Fibroblast of peridontal ligament (primary cell): ENCODE measurements at regions not wholly inside any gene's neighbourhood (a gene's known extent, or its start where the extent isn't known, plus 50 kb on each side); places are given as distances from the start of the nearest gene placed in this dataset.
A peak's percentile ranks its signal among the peaks of the same experiment; 100 is the strongest.

ENCODE experiments used
- DNase-seq: peaks from one replicate; pipeline ENCODE4 v3.0.0-alpha.2; 2010; ENCODE audit errors: extremely low read depth

DNA sequence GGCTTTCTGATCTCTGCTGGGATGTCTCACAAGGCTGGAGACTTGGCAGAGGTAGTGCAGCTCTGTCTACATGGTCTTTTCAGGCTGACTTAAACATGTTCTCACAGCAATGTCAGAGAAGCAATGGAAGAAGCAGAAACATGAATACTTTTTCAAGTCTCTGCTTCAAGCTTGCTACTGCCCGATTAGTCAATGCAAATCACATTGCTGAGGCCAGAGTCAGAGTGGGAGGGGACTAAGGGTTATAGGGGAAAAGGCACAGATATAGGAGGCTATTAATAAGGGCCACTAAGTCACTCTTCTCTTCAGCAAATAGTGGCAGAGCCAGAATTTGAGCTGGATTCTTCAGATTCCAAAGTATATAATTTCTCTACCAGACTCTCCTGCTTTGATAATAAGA is 390.5 kb downstream of the TMEM135 start:
- no peak for DNase-seq

DNA sequence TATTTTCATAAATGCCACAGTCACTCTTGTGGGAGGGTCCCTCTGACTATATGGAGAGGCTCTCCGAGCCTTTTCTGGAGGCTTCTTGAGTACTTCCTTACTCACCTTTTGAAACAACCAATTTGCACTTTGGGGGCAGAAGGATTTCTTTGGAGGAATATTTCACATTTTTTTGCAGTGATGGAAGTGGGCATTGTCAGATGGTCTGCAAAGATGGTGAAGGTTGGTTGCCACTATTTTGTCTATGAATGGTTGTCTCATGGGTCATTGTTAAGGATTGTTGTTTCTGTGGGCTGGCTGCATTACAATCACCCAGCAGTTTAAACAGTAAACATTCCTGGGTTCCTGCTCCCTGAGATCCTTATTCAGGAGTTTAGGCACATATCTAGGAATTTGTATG is 388.2 kb downstream of the TMEM135 start:
- DNase-seq: peak; percentile 44

DNA sequence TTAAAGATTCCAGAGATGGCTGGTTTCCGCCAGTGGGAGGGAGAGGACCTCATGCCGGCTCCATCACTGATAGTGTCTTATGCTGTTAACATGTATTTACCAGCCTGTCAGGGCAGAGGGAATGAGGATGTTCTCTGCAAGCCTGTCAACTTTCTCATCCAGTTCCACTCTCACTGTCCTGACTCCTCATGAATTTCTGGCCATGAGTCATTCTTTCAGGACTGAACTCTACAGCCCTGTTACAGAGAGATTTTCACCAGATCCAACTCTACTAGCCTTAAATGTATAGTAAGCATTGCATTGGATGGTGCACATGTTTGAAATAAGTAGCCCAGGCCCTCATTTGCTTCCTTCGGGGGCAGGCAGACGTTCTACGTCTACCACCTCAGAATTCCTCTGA is 387.7 kb downstream of the TMEM135 start:
- no peak for DNase-seq

DNA sequence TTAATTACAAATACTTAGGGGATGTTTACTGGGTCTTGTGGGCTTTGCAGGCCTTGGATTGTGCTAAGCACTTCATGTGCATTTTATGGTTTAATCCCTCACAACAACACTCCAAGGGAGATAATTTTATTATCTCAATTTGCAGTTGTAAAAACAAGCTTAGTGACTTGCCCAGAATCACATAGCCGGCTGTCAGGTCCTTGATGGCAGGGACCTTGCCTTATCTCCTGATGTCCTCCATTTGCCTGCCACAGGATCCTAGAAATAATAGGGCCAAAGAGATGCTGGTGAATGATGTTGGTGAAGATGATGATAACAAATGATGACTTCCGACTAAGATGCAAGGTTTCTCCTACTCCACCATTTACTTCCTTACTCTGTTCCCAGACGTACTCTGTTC is 385.4 kb downstream of the TMEM135 start:
- DNase-seq: no peak

DNA sequence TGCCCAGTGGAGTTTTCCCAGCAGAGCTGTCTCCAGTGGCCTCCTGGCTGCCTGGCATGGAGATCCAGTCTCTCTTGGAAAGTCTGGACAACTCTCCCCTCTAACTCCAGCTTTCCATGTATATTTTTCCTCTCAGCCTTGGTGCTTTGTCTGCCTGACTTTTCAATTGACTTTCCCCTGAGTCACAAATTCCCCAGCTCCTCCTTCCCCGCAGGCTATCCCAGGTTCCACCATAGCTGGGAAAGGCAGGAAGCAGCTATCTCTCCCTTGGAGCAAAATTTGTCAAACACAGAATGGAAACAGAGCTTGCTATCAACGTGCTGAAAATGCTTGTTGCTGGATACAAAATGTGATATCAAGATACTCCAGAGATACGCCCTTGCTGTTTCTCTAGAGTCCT is 384.8 kb downstream of the TMEM135 start:
- DNase-seq: no peak

DNA sequence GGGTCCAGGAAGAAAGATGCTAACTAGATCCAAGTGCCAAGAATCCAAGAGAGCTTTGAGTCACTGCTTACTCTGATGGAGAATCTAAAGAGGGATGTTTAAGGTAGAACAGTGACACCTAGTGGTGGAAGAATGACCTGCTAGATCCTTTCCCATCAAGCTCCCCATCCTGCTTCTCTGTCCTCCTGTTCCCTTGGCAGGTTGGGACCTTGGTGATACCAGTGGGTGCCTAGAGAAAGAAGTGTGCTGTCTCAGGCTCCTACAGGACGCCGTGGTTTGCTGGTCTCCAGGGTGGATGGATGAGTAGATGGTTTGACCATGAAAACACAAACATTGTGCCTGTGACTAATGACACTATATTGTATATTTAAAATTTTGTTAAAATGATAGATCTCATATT is 383.7 kb downstream of the TMEM135 start:
- DNase-seq: peak; percentile 92

DNA sequence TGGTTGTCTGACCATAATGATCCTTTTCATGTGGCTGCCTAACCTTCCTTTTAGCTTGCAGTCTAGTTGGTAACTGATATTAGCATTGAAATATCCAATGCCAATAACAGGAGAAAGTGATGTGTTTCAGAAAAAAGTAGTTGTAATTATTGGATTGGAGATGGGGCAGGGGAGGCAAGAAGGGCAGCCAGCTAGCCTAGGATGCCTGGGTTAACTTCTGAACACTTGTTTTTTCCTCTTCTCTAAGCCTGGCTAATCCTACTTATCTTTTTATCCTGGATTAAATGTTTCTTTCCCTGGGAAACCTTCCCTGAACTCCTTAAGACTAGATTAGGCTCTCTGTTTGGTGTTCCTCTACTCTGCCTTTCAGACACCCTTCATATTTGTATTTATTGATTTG is 380.2 kb downstream of the TMEM135 start:
- DNase-seq: no peak

DNA sequence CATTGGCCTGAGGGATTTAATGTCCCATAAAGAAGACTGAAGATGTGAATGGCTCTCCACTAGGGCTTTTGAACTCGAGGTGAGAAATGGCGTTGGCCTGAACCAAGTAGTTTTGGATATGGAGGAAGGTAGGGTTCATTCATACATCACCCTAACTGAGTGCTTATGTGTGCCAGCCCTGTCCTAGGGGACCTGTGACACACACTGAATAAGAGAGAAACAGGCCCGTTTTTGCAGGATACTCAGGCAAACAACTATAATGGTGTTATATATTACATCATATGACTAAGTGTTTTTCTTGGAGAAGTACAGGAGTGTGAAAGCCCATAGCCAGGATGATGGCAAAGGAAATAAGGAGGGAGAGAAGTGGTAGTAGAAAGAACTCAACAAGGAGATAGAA is 368.1 kb downstream of the TMEM135 start:
- no peak for DNase-seq

DNA sequence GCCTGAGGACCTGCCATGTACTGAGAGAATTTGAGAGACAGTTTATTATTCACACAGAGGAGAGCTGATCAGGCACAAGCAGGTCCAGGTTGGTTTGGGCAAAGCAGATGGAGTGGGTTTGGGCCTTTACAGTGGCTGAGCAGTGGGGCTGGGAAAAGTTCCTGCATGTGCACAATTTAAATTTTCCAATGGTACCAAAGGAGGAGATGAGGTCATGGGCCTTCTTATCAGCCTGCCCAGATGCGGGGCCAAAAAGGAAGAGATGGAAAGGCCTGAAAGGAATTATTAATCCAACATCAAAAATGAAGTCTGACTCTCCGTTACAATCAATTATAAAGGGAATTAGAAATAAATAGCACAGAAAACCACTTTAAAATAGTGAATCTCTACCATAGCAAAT is 367.6 kb downstream of the TMEM135 start:
- no peak for DNase-seq

DNA sequence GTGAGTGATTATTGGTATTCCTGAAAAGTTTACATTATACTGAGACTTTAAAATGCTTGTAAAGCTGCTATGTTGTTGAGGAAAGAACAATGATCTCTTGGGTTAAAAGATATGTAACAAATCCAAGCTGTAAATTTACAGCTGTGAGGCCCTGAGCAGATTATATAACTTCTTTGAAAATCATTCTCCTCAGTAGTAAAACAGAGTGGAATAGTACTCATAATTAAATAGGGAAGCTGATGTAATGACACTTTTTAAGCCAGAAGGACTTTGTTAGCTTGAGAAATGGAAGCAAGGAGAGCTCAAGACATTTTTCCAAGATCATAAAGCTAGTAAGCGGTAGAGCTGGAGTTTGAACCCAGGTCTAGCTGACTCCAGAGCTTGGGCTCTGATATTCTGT is 363.9 kb downstream of the TMEM135 start:
- DNase-seq: no peak

DNA sequence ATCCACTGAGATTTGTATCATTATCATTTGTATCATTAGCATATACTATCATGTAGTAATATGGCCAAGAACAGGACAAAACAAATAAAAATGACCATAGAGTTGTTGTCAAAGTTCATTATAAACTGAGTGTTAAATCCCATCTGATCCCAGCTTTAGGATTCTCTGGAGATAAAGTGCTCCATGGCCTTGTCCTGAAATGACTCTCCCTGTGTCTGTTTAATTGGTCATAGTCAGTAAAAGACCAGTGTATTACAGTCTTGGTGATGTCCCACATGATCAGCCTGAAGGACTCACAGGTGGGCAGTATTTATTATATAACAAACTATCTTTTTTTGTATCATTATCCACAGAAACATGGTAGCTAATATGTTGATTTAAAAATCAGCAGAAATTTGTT is 361.6 kb downstream of the TMEM135 start:
- DNase-seq: no peak

DNA sequence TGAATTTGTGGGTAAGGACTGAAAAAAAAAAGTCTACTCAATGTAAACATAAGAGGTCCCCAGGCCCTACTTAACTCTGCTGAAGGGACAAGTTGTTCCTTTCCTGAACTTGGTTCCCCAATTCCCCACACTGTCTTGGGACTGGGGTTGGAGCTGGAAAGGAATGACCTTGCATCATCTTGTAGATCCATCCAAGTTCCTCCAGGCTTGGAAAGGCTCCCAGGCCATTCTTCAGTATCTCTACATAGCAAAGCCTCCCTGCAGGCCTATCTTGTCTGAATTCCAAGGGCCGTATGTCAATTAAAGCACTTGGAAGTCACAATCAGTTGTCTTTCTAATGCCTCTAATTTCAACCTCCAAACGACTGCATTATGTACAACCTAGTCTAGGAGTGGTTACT is 361.2 kb downstream of the TMEM135 start:
- peak; percentile 28 for DNase-seq

DNA sequence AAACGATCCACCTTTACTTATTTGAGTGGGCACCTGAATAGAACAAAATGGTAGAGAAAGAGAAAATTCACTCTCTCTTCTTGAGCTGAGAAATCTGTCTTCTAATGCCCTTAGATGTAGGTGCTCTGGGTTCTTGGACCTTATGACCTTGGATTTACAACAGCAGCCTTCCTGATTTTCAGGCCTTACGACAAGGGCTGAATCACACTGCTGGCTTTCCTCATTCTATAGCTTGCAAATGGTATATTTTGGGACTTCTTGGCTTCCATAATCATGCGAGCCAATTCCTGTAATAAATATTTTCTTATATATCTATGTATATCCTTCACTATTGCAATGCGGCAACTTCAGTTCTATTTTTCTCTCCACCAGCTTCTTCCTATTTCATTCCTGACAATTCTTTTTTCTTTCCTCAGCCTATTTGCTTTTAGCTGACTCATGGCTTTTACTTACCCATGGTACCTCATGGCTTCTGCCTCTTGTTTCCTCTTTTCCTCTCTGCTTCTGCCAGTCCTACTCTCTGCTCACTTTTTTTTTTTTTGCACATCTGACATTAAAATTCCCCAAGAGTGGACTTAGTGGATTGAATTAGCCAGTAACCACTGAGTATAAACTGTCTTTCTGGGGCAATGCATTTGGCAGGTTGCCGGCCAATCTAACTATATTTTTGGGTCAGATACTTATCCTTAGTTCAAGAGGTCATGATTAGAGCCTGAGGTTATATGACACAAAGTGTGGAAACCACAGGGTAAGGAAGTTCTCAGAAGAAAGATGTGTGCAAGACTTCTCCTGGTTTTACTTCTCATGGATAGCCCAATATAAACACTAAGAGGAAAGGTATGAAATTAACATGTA is 359.5 kb downstream of the TMEM135 start:
- DNase-seq: no peak

DNA sequence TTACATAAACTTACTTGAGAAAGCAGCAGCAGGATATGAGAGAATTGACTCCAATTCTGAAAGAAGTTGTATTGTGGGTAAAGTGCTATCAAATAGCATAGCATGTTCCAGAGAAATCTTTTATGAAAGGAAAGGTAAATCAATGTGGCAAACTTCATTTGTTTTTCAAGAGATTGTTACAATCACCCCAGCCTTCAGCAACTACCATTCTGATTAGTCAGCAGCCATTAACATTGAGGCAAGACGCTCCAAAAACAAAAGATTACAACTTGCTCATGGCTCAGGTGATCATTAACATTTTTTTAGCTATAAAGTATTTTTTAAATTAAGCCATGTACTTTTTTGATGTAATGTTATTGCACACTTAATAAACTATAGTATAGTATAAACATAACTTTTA is 357.2 kb downstream of the TMEM135 start:
- DNase-seq: no peak

DNA sequence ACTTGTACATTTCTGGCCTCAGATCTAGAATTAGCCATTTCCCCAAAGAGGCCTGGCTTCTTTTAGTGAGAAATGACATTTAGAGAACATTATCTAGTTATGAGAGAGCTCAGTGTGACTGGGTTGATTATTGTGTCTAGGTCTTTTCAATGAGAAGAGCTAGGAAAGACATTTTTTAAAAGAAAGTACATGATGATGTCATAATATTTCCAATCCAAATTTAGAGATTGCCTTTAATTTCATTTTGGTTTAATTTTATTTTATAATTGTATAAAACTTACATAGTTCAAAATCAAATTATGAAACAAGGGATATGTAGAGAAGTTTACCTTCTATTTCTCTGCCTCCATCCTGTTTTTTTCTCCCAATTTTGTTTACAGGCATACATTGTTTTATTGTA is 354.9 kb downstream of the TMEM135 start:
- no peak for DNase-seq

DNA sequence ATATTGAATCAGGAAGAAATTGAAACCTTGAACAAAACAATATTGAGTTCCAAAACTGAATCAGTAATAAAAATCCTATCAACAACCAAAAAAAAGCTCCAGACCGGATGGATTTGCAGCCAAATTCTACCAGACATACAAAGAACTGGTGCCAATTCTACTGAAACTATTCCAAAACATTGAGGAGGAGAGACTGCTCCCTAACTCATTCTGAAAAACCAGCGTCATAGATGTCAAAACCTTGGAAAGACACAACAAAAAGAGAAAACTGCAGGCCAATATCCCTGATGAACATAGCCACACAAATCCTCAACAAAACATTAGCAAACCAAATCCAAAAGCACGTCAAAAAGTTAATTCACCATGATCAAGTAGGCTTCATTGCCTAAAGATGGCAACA is 353.8 kb downstream of the TMEM135 start:
- DNase-seq: no peak

DNA sequence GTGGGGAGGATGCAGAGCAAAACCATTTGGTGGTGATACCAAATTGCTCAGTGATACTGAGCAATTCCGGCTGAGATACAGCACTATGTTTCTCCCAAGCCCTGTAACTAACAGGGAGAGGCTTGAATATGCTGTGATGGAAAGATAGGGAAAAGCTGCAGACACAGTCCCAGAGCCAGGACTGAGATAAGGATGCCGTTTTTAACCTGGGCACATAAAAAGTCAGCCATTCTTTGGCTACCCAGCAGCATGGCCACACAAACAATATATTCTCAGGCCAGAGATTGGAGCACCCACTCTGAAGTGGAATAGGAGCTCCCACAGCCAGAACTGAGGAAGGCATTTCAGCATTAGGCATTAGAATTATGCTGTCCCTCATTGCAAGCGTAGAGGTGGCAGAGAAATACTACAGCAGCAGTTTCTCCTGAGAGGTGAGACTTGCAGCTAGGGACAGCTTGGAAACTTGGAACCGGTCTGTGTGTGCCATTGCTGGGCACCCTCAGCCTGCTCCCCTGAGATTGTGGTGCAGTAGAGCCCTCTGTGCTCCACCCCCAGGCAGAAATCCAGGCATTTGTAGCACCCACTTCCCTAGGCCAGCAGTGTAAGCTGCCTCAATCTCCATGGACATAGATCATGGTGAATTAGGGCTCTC is 346.5 kb downstream of the TMEM135 start:
- DNase-seq: no peak

DNA sequence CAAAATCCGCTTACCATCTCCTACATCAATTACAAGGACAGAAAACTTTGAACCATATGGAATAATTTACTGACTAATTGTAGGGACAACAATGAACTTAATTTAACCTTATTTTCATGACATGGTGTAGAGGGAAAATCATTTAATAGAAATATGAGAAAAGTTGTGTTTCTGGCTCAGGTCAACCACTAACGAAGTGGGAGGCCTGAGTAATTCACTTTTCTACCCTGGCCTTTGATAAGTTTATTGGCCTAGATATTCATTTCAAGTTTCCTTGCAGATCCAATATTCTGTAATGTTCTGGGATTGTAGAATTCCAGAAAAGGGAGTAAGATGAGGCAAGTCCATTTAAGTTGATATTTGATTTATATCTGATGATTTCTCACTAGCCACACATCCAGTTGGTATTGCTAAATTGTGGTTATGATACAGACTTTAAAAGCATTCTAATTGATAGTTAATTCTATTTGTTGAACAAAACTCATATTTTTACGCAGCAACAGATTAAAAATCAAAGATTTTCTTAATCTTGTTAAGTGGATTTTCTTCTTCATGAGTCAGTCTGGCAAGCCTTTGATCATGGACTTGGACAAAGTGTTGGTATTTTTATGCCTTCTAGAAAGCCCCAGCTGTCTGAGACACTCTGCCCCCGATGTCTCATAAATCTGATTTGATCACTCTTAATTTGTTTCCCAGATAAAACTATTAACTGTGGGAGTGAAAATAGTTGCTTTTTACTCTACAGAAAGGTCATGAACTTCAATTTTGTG is 336.5 kb downstream of the TMEM135 start:
- DNase-seq: no peak
